ENCODE measurements at regions not wholly inside any gene's neighbourhood (a gene's known extent, or its start where the extent isn't known, plus 50 kb on each side); places are given as distances from the start of the nearest gene placed in this dataset.

DNA sequence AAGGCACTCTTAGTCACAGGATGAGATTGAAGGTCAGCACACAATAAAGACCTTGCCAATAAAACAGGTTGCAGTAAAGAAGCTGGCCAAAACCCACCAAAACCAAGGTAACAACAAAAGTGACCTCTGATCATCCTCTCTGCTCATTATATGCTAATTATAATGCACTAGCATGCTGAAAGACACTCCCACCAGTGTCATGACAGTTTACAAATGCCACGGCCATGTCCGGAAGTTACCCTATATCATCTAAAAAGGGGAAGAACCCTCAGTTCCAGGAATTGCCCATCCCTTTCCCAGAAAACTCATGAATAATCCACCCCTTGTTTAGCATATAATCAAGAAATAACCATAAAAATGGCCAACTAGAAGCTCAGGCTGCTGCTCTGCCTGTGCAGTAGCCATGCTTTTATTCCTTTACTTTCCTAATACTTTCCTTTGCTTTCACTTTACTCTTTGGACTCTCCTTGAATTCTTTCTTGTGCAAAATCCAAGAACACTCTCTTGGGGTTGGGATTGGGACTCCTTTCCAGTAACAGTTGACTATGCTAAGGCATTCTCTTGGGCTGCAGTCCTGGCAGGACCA, 527.3 kb upstream of the MAP3K7 start:
- TF ChIP-seq, protein P1, sequence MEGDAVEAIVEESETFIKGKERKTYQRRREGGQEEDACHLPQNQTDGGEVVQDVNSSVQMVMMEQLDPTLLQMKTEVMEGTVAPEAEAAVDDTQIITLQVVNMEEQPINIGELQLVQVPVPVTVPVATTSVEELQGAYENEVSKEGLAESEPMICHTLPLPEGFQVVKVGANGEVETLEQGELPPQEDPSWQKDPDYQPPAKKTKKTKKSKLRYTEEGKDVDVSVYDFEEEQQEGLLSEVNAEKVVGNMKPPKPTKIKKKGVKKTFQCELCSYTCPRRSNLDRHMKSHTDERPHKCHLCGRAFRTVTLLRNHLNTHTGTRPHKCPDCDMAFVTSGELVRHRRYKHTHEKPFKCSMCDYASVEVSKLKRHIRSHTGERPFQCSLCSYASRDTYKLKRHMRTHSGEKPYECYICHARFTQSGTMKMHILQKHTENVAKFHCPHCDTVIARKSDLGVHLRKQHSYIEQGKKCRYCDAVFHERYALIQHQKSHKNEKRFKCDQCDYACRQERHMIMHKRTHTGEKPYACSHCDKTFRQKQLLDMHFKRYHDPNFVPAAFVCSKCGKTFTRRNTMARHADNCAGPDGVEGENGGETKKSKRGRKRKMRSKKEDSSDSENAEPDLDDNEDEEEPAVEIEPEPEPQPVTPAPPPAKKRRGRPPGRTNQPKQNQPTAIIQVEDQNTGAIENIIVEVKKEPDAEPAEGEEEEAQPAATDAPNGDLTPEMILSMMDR (conservative IDR thresholded peaks at IDR 0.05) = no peak
- TF ChIP-seq EZH2 (IDR thresholded peaks at IDR 0.05; ENCODE audit: low read depth) = no peak
